Cerebellar nuclear complex (tissue), 1 donor: ENCODE measurements at regions not wholly inside any gene's neighbourhood (a gene's known extent, or its start where the extent isn't known, plus 50 kb on each side); places are given as distances from the start of the nearest gene placed in this dataset.
"Not testable (repeated sequence)": the region's sequence is repeated elsewhere in the genome, so short reads cannot be mapped to it uniquely, and the experiment has no call there.

Source experiments
- DNase-seq, 2 experiments: peaks; one replicate each; lab custom pipeline; 2025; lab: John Stamatoyannopoulos, UW

- no peak for DNase-seq
Observed at GRCh38 chr10:70987396-70988130, 99.2 kb upstream of the PCBD1 start.

GRCh38 chr10:70990156-70990555 lies 101.8 kb upstream of the PCBD1 start:
- not testable (repeated sequence) for DNase-seq

GRCh38 chr10:70990681-70991080 lies 102.3 kb upstream of the PCBD1 start:
- no peak for DNase-seq

GRCh38 chr10:70991140-70992124 lies 103.1 kb upstream of the PCBD1 start:
- DNase-seq: no peak

GRCh38 chr10:70992436-70992835 lies 104.1 kb upstream of the PCBD1 start:
- no peak for DNase-seq

- DNase-seq: no peak
Observed at GRCh38 chr10:70993051-70993450, 104.7 kb upstream of the PCBD1 start.

GRCh38 chr10:70996549-70996948 lies 108.2 kb upstream of the PCBD1 start:
- DNase-seq: no peak

- no peak for DNase-seq
Observed at GRCh38 chr10:70997236-70997635, 108.9 kb upstream of the PCBD1 start.

- no peak for DNase-seq
Observed at GRCh38 chr10:70998086-70998485, 109.7 kb upstream of the PCBD1 start.

- no peak for DNase-seq
Observed at GRCh38 chr10:71001470-71001869, 113.1 kb upstream of the PCBD1 start.

GRCh38 chr10:71004176-71005075 lies 116.1 kb upstream of the PCBD1 start:
- no peak for DNase-seq

GRCh38 chr10:71005337-71006305 lies 117.3 kb upstream of the PCBD1 start:
- no peak for DNase-seq

GRCh38 chr10:71006506-71006905 lies 118.1 kb upstream of the PCBD1 start:
- no peak for DNase-seq

GRCh38 chr10:71007516-71007915 lies 119.2 kb upstream of the PCBD1 start:
- DNase-seq: no peak

GRCh38 chr10:71008150-71008549 lies 119.8 kb upstream of the PCBD1 start:
- DNase-seq: no peak

GRCh38 chr10:71009126-71009525 lies 120.8 kb upstream of the PCBD1 start:
- no peak for DNase-seq

- DNase-seq: no peak
Observed at GRCh38 chr10:71010730-71011129, 122.4 kb upstream of the PCBD1 start.

GRCh38 chr10:71011141-71011540 lies 122.8 kb upstream of the PCBD1 start:
- no peak for DNase-seq

GRCh38 chr10:71014021-71014805 lies 125.8 kb upstream of the PCBD1 start:
- no peak for DNase-seq

- DNase-seq: no peak
Observed at GRCh38 chr10:71015674-71016073, 127.3 kb upstream of the PCBD1 start.
